DMS53 treated with DMSO at 0.1 percent for 48 hours (cell line): ENCODE measurements at regions not wholly inside any gene's neighbourhood (a gene's known extent, or its start where the extent isn't known, plus 50 kb on each side); places are given as distances from the start of the nearest gene placed in this dataset.
"Not testable (repeated sequence)": the region's sequence is repeated elsewhere in the genome, so short reads cannot be mapped to it uniquely, and the experiment has no call there.

ENCODE experiments used
- DNase-seq: peaks from one replicate; lab custom pipeline; 2025; ENCODE audit not compliant: unreplicated experiment; lab: John Stamatoyannopoulos, UW

DNA sequence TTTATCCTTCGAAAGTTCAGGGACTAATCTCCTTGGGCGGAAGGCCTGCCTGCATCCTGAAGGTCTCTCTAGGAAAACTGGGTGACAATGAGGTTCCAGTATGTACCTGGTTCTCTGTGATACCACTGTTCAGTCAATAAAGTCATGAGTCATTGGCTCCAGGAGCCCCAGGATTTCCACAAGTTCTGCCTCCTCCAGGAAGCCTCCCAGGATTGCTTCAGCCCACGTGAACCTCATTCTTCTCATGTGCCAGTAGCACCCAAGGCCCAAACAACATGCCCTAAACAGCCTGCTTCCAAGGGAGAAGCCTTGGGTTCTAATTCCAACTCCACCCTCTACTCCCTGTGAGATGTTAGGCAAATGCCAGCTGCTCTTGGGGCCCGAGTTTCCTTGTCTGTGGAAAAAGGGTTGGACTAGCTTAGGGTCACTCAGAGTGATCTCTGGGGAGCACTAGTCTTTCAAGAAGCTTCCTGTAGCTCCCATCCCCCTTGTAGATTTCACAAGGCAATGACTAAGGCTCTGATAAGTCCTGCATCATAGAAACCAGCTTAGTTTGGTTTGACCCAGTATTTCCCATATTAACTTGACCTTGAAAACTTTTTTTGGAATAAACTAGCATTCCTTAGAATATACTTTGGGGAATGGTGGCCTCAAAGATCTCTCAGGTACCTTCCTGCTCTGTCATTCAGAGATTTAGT lies 118.3 kb upstream of the ATP2B2 start:
- no peak for DNase-seq

DNA sequence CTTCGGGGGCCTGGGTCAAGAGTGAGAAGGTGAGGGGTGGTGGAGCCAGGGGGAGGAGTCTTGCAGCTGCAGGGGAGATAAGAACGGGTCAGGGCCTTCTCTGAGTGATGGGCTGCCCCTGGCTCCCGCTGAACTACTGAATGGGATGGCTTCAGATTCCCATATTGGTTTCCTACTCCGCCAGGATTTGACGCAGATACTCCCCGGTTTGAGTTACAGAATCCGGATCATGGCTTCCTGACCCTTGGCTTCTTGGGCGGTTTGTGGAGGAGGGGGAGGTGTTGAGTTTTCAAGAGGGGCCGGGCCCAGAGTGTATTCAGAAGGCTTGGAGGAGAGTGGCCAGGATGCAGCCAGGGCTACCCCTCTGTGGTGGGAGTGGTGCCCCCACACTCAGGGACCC lies 119.9 kb upstream of the ATP2B2 start:
- DNase-seq = no peak

DNA sequence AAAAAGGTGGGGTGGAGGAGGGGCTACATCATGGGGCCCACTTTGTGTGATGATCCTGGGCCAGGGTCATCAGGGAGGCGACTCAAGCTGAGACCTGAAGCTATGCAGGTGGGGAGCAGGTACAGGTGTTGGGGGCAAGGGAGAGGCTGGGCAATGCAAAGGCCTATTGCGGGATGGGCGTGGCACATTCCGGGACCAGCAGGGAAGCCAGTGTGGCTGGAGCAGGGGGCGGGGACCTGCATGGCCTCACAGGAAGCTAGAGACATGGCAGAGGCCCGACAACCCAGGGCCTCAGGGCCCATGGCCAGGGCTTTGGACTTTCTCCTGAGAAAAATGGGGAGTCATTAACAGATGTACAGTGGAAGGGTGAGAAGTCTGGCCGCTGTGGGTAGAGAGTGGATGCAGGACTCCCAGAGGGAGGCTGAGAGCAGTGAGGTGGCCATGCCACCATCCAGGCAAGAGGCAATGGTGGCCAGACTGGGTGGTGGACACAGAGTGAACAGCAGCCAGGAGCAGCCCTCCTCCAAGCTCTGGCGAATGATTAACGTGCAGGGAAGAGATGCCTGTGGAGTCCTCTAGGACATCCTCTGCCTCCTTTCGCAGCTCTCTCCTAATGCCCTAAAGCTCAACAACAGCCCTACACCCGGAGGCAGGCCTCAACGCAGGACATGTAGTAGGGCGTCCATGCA lies 122.6 kb upstream of the ATP2B2 start:
- no peak for DNase-seq

DNA sequence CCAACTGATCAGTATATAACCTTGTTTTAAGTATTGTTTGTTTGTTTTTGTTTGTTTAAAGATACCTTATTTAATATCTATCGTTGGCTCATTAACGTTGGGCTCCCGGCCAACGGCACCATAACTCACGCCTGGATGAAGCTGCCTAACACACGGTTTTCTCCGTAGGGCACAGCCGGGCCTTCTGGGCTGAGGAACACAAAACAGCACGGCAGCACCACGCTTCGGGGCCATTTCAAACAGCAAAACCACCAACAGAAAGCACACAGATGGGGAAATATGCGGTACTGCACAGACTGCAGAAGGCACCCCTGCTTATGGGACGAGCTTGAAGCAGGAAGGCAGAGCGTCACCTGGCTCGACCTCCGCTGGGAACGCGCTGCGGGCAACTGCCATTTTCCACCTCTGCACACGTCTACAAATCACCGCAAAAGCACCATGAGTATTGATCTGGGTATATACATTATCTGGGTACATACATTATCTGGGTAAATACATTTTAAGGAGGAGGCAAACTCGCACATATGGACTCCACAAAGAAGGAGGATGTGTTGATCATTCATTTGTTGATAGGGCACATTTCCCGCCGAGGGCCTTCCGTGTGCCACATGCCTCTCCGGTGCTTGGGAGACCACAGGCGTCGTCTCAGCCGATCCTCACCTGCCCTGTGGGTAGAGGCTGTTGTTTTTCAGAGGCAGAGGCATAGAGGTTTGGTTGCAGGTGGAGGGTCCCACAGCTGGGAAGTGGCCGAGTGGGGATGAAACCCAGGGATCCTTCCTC lies 123.7 kb upstream of the ATP2B2 start:
- DNase-seq = no peak

DNA sequence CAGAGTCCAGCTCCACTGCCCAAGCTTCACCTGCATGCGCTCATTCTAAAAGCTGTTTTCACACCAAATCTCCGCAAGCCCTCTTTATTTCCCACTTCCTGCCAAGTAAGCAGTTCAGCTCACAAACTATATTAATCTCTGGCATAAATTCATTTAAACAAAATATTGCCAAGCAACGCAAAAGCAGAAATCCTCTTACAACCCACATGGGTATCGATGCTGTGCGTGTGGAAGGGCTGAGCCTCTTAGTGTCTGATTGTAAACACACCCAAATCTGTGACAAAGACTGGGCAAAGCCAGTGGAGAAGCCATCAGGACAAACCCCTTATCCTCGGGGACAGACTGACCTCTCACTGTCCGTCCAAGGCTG lies 124.3 kb upstream of the ATP2B2 start:
- no peak for DNase-seq

DNA sequence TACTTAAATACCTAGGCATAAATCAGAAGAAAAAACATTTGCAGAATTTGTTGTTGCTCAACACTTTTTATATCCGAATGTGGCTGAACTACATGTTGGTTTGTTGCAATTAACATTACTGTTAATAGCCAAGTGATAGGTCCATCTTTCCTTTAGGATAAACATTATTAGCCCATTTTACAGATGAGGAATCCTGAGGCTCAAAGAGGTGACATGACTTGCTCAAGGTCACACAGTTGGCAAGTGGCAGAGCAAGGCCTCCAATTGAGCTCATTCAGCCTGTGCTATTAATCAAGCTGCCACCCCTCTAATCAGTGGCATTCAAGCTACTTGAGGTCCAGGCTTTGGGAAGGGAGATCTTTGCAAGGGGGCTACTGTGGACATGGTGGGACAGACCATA lies 125.8 kb upstream of the ATP2B2 start:
- DNase-seq = no peak

DNA sequence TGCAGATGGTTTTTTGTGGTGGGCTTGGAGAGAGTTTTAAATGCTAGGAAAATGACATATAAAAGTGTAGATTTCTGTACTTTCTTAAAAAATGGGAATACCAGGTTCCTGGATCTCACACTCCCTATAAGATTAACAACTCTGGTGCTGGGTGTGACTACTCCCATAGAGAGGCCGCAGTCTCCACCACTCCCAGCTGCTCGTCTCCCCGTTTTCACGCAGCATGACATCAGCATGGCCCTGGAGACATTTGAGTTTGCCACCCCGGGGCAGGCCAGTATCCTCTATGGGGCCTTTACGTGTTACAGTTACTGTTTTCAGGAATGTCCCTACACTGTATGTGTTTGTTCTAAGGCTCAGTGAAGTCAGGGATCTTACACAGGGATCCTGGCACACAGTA lies 126.7 kb upstream of the ATP2B2 start:
- DNase-seq = no peak

DNA sequence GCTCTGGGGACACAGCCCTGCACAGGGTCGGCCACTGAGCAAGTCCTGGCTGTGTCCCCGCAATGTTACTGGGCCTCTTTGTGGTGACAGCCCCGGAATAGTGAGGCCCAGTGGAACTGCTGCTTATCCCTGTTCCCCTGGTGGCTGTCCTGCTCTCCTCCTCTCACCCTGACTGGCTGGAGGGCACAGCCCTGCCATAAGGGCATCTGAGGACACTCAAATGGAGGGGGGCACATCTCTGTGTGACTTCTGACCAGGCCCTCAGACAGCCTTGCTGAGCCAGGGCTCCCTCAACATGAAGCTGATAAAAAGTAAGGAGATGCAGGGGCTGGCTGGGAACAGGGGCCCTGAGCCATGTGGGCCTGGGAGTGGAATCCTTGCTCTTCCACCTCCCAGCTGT lies 127.4 kb upstream of the ATP2B2 start:
- DNase-seq = no peak

DNA sequence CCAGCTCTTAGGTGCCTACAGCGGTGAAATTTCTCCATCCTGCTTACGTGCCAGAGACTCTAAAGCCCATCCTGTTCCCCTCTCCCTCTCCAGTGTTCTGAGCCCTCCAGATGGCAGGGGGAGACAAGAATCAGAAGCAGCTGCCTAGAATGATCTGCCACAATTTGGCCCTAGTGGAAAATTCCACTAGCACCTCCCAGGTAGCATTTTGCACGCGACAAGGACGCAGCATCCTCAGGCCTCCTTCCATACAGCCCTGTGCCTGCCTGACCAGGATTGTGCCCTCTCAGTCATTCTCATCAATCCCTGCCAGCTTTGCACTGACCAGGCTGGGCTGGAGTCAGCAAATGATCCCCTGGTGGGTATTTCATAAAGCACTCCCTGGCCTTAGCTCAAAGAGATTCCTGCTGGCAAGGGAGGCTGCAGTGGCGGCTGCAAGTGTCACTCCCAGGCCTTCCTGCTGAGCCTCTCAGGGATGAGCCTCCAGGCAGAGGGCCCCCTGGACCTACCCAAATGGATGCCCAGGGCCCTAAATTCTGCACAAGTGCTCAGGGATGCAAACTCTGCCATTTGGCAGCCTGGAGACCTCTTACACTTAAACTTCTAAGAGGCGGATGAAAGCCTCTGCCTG lies 130.2 kb upstream of the ATP2B2 start:
- no peak for DNase-seq

DNA sequence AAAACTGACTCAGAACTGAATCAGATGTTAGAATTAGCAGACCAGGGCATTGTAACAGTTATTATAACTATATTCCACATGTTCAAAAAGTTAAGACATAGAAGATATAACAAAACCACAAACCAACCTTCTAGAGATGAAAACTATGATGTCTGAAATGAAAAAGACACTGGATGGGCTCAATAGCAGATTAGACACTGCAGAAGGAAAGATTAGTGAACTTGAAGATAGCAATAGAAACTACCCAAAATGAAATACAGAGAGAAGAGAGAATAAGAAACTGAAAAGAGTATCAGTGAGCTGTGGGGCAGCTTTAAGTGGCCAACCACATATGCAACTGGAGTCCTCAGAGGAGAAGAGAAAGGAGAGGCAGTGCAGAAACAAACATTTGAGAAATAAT lies 132.0 kb upstream of the ATP2B2 start:
- DNase-seq = no peak

DNA sequence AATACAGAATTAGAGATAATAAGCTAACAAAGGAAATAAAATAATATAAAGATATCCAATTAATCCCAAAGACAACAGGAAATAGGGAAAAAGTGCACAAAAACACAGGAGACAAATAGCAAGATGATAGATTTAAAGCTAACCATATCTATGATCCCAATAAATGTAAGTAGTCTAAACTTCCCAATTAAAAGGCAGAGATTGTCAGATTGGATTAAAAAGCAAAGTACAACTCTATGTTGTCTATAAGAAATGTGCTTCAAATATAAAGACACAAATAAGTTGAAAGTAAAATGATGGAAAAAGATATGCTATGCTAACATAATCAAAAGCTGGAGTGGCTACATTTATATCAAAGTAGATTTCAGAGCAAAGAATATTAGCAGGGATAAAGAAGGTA lies 133.1 kb upstream of the ATP2B2 start:
- no peak for DNase-seq

DNA sequence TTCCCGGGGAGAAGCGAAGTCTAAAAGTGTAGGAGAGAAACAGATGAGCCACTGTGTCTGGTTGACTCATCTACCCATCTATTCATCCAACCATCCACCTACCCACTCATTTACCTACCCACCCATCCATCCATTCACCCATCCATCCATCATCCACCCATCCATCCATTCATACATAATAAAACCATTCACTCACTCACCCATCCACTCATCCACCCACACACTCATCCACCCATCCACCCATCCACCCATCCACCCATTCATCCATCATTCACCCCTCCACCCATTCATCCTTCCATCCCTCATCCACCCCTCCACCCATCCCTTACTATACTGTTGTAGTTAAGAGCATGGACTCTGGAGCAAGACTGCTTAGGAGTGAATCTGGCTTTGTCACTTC lies 136.4 kb upstream of the ATP2B2 start:
- DNase-seq = no peak

DNA sequence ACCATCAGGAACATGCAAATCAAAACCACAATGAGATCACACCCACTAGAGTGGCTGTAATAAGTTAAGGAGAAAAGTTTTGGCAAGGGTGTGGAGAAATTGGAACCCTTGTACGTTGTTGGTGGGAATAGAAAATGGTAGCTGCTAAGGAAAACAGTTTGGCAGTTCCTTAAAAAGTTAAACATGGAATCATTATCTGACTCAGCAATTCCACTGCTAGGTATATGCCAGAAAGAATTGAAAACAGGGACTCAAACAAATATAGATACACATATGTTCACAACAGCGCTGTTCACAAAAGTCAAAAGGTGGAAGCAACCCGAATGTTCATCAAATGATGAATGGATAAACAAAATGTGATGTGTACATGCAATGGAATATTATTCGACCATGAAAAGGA lies 138.8 kb upstream of the ATP2B2 start:
- no peak for DNase-seq

DNA sequence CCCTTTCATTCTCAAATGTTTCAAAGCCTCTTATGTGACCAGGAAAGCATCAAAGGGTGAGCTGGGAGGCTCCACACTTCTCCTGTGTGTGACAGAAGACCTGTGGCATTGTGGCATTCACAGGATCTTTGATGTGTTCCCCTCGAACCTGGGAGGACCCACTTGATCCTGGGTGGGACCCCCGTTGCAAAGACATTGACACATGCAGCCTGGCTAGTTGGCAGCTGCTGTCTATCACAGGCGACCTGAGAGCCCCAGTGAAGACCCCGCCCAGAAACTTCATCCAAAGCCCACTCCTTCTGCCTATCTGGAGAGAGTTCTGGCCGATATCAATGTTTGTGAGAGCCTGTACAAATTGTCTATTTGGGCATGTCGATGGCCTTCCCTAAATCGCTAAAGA lies 140.4 kb upstream of the ATP2B2 start:
- no peak for DNase-seq

DNA sequence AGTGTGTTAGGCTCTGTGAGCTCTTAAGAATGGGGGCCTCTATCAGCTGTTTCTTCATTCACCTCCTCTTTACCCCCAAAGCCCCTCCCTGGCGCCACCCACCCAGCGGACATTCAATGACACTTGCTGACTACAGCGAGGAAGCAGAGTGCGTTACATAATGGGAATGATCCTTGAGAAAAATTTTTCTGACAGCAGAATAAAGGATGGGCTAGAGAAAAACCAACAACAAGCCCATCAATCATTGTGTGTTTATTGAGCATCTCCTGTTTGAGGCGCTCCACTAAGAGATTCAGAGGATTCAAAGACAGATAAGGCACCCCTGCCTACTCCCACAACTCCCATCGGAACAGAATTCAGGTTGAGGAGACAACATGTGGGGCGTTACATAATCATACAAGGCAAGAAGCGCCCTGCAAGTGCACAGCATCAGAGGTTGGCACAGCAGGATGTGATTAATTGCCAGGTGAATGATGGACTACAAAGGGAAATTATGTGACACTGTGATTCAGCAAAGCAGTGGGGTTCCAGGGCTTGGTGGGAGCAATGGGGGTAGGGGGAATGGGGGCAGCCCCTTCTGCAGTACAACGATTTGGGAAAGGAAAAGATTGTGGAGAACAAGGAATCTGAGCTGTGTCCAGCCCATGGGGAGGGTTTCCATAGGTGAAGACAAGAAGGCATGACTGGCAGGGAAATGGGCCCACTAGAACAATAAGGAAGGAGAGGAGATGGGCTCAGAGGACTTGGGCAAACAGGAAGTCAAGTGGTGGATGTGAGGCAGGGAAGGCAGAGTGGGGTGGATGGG lies 141.3 kb upstream of the ATP2B2 start:
- no peak for DNase-seq

DNA sequence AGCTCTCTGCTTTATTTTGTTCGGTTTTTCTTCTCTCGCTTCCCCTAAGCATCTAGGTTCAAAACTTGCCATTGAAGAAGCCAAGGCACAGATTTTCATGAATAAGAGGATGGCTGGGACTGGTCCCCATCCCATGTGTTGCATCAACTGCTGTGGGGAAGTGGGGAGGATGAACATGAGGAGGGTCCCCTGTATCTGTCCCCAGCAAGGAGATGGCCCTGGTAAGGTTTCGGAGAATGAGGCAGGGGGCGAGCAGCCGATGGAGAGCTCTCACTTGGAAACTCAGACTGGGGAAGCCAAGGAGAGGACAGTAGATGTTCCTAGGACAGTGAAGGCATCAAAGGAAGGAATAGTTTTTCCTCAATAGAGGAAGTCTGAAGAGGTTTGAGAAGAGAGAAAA lies 142.0 kb upstream of the ATP2B2 start:
- DNase-seq = no peak

DNA sequence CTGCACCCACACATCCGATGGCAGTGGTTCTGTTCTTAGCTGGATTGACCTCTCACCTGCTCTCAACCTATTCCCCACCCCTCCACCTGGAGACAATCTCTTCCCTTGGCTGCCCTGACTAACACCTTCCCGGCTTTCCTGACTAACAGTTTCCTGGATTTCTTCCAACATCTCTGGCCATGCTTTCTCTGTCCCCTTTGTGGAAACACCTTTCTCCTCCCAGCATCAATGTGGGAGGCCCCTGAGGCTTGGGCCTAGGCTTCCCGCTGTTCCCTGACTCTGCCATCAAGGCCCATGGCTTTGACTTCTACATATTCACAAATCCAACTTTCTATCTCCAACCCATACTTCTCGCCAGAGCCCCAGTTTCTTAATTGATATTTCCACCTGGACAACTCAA lies 142.8 kb upstream of the ATP2B2 start:
- no peak for DNase-seq

DNA sequence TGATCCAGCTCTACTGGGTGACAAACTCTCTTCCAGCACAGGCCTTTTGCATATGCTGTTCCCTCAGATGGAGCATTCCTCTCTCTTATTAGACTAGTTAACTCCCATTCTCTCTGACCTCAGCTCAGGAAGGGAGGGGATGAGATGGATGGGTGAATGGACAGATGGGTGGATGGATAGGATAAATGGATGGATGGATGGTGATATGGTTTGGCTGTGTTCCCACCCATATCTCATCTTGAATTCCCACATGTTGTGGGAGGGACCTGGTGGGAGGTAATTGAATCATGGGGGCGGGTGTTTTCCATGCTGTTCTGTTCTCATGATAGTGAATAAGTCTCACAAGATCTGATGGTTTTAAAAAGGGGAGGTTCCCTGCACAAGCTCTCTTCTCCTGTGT lies 144.1 kb upstream of the ATP2B2 start:
- not testable (repeated sequence) for DNase-seq

DNA sequence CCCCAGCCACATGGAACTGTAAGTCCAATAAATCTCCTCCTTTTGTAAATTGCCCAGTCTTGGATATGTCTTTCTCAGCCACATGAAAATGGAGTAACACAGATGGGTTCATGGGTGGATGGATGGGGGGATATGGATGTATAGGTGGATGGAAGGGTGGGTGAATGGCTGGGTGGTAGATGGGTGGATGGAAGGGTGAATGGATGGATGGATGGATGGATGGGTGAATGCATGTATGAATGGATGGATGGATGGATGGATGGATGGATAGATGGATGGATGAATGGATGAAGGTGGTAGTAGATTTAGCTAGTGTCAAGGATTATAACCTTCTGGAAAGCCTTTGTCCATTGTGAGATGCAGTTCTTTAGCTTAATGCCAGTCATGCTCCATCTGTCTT lies 146.1 kb upstream of the ATP2B2 start:
- no peak for DNase-seq

DNA sequence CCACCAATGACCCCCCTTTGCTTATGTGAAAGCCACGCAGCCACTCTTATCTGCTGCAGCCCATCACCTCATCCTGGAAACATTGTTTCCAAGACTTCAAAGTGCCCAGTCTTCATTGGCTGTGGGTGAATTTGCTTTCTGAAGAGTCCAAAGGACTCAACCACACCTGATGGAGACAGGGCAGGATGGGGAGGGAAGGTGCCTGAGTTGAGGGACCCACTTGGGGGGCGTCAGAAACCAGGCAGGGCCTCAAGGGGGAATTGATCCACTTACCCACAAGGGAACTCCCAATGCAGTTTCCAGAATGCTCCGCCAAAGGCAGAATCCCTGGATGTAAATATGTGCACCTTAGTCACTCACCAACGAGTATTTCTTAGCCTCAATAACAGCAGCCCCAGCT lies 147.9 kb upstream of the ATP2B2 start:
- no peak for DNase-seq
